ENCODE measurements at regions not wholly inside any gene's neighbourhood (a gene's known extent, or its start where the extent isn't known, plus 50 kb on each side); places are given as distances from the start of the nearest gene placed in this dataset.

DNA sequence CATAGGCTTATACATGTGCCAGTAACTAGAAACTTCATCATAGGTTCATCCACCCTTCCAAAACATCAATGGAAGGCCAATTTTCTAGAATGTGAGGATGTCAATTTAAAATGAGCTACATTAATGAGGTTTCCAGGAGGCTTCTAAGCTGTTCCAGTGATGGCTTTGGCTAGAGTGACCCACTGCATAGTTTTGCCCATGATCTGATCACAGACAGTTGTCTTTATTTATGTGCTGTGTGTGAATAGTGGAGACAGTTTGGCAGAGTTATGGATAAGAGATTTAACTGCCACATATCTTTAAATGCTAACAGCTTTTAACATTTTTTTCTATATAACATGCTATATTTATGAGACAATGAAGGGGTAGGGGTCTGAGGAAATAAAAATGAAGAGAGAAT is 139.0 kb upstream of the ZNF462 start:
- dilution Hi-C loops (cut with MboI; ENCODE audit: extremely low pct_ligation_motif_present, low sequenced_read_pairs), result no loop called here
- Histone ChIP-seq H3K36me3 (ENCODE audit: control insufficient read depth in 2 of 2, extremely low read depth in 1 of 2, insufficient read depth in 2 of 2, low read length in 2 of 2) (no peaks in the 10 kb centered on the region), H3K4me2 (ENCODE audit: control insufficient read depth, extremely low read depth, insufficient read depth, low read depth, low read length) (no peak overlapping the region), H3K27ac (ENCODE audit: control insufficient read depth, insufficient read depth, low read length) (no peak overlapping the region), H3K4me1 (ENCODE audit: control insufficient read depth, extremely low read depth, insufficient read depth, low read length) (peaks cover 4% of the 10 kb centered on the region), H2AFZ (ENCODE audit: control insufficient read depth, low read length) (no peak overlapping the region), H3K9ac (ENCODE audit: control insufficient read depth, extremely low read depth, insufficient read depth, low read length) (no peak overlapping the region), H3K27me3 (ENCODE audit: control insufficient read depth, extremely low read depth, insufficient read depth, low read length) (no peaks in the 10 kb centered on the region), H3K9me3 (ENCODE audit: control insufficient read depth, low read depth, low read length) (no peaks in the 10 kb centered on the region), H3K4me3 (ENCODE audit: control insufficient read depth in 2 of 3, extremely low read depth in 1 of 3, insufficient read depth in 2 of 3, low read depth in 1 of 3, low read length in 3 of 3) (no peak overlapping the region), H4K20me1 (ENCODE audit: control insufficient read depth, extremely low read depth, insufficient read depth, low read length) (no peaks in the 10 kb centered on the region), H3K9me1 (ENCODE audit: control insufficient read depth, extremely low read depth, insufficient read depth, low read length) (no peaks in the 10 kb centered on the region), H3K79me2 (ENCODE audit: control insufficient read depth, insufficient read depth, low read length) (no peaks in the 10 kb centered on the region)
- TF ChIP-seq, protein P1, sequence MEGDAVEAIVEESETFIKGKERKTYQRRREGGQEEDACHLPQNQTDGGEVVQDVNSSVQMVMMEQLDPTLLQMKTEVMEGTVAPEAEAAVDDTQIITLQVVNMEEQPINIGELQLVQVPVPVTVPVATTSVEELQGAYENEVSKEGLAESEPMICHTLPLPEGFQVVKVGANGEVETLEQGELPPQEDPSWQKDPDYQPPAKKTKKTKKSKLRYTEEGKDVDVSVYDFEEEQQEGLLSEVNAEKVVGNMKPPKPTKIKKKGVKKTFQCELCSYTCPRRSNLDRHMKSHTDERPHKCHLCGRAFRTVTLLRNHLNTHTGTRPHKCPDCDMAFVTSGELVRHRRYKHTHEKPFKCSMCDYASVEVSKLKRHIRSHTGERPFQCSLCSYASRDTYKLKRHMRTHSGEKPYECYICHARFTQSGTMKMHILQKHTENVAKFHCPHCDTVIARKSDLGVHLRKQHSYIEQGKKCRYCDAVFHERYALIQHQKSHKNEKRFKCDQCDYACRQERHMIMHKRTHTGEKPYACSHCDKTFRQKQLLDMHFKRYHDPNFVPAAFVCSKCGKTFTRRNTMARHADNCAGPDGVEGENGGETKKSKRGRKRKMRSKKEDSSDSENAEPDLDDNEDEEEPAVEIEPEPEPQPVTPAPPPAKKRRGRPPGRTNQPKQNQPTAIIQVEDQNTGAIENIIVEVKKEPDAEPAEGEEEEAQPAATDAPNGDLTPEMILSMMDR (optimal IDR thresholded peaks at IDR 0.05 in 1 of 3, IDR thresholded peaks at IDR 0.05 in 1 of 3, conservative IDR thresholded peaks at IDR 0.05 in 1 of 3; ENCODE audit: extremely low read depth in 1 of 3, insufficient read depth in 2 of 3, low read length in 3 of 3), result no peak
- TF ChIP-seq EZH2 (IDR thresholded peaks at IDR 0.05; ENCODE audit: low read length), result no peak
- DNase-seq (ENCODE audit: low read depth, low spot score) (no peak), FAIRE-seq (no peak)

DNA sequence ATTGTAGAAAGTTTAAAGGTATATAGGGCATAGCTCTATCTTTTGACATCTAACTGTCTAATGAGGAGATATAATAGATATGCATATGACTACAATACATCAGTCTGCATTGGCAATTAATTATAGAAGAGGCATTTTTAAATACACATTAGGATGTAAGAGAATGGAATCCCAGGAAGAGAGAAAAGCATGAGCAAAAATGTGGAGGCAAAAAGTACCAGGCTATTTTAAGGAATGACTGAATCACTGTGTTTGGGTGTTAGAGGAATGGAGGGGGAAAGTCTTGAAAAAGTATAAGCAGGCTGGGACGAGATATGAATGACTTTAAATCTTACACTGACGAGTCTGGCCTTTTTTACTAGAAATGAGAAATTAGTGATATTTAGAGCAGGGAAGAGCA is 138.4 kb upstream of the ZNF462 start:
- Histone ChIP-seq H2AFZ (ENCODE audit: control insufficient read depth, low read length) (no peak overlapping the region), H3K79me2 (ENCODE audit: control insufficient read depth, insufficient read depth, low read length) (no peaks in the 10 kb centered on the region), H3K27ac (ENCODE audit: control insufficient read depth, insufficient read depth, low read length) (no peak overlapping the region), H3K36me3 (ENCODE audit: control insufficient read depth in 2 of 2, extremely low read depth in 1 of 2, insufficient read depth in 2 of 2, low read length in 2 of 2) (no peaks in the 10 kb centered on the region), H3K27me3 (ENCODE audit: control insufficient read depth, extremely low read depth, insufficient read depth, low read length) (no peaks in the 10 kb centered on the region), H3K4me2 (ENCODE audit: control insufficient read depth, extremely low read depth, insufficient read depth, low read depth, low read length) (no peak overlapping the region), H4K20me1 (ENCODE audit: control insufficient read depth, extremely low read depth, insufficient read depth, low read length) (no peaks in the 10 kb centered on the region), H3K9me3 (ENCODE audit: control insufficient read depth, low read depth, low read length) (no peaks in the 10 kb centered on the region), H3K9ac (ENCODE audit: control insufficient read depth, extremely low read depth, insufficient read depth, low read length) (no peak overlapping the region), H3K4me1 (ENCODE audit: control insufficient read depth, extremely low read depth, insufficient read depth, low read length) (no peaks in the 10 kb centered on the region), H3K9me1 (ENCODE audit: control insufficient read depth, extremely low read depth, insufficient read depth, low read length) (no peaks in the 10 kb centered on the region), H3K4me3 (ENCODE audit: control insufficient read depth in 2 of 3, extremely low read depth in 1 of 3, insufficient read depth in 2 of 3, low read depth in 1 of 3, low read length in 3 of 3) (no peak overlapping the region)
- FAIRE-seq, result no peak
- dilution Hi-C loops (cut with MboI; ENCODE audit: extremely low pct_ligation_motif_present, low sequenced_read_pairs), result no loop called here
- no peak for TF ChIP-seq EZH2 (IDR thresholded peaks at IDR 0.05; ENCODE audit: low read length)
- TF ChIP-seq, protein P1 (optimal IDR thresholded peaks at IDR 0.05 in 1 of 3, IDR thresholded peaks at IDR 0.05 in 1 of 3, conservative IDR thresholded peaks at IDR 0.05 in 1 of 3; ENCODE audit: extremely low read depth in 1 of 3, insufficient read depth in 2 of 3, low read length in 3 of 3), result no peak
- DNase-seq (ENCODE audit: low read depth, low spot score), result no peak
